ENCODE measurements at regions not wholly inside any gene's neighbourhood (a gene's known extent, or its start where the extent isn't known, plus 50 kb on each side); places are given as distances from the start of the nearest gene placed in this dataset.

GRCh38 chr2:192328297-192328696 lies 133.6 kb upstream of the TMEFF2 start (continued):
- TF ChIP-seq, protein P1, sequence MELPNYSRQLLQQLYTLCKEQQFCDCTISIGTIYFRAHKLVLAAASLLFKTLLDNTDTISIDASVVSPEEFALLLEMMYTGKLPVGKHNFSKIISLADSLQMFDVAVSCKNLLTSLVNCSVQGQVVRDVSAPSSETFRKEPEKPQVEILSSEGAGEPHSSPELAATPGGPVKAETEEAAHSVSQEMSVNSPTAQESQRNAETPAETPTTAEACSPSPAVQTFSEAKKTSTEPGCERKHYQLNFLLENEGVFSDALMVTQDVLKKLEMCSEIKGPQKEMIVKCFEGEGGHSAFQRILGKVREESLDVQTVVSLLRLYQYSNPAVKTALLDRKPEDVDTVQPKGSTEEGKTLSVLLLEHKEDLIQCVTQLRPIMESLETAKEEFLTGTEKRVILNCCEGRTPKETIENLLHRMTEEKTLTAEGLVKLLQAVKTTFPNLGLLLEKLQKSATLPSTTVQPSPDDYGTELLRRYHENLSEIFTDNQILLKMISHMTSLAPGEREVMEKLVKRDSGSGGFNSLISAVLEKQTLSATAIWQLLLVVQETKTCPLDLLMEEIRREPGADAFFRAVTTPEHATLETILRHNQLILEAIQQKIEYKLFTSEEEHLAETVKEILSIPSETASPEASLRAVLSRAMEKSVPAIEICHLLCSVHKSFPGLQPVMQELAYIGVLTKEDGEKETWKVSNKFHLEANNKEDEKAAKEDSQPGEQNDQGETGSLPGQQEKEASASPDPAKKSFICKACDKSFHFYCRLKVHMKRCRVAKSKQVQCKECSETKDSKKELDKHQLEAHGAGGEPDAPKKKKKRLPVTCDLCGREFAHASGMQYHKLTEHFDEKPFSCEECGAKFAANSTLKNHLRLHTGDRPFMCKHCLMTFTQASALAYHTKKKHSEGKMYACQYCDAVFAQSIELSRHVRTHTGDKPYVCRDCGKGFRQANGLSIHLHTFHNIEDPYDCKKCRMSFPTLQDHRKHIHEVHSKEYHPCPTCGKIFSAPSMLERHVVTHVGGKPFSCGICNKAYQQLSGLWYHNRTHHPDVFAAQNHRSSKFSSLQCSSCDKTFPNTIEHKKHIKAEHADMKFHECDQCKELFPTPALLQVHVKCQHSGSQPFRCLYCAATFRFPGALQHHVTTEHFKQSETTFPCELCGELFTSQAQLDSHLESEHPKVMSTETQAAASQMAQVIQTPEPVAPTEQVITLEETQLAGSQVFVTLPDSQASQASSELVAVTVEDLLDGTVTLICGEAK (IDR thresholded peaks at IDR 0.05; ENCODE audit: borderline replicate concordance), result no peak
- TF ChIP-seq SPI1 (IDR thresholded peaks at IDR 0.05; ENCODE audit: borderline replicate concordance, insufficient read depth, low read depth, low read length), result no peak
- TF ChIP-seq KLF5 (IDR thresholded peaks at IDR 0.05; ENCODE audit: partially characterized antibody), result no peak
- no peak for TF ChIP-seq HSF1 (IDR thresholded peaks at IDR 0.05; ENCODE audit: low read depth, low read length)

- Histone ChIP-seq H3K4me2 (ENCODE audit: control insufficient read depth, insufficient read depth) (peak overlapping the region; percentile 22), H2AFZ (ENCODE audit: control insufficient read depth, low read depth, low read length) (no peak overlapping the region), H3K27ac (ENCODE audit: control insufficient read depth, insufficient read depth) (no peak overlapping the region), H3K36me3 (ENCODE audit: control insufficient read depth in 2 of 2, insufficient read depth in 2 of 2, low read length in 1 of 2) (no peaks in the 10 kb centered on the region), H4K20me1 (ENCODE audit: control insufficient read depth, insufficient read depth) (no peaks in the 10 kb centered on the region), H3K9me3 (replicated peaks; ENCODE audit: control insufficient read depth, insufficient read depth, low read length) (no peaks in the 10 kb centered on the region), H3K9ac (ENCODE audit: control insufficient read depth, insufficient read depth, low read length) (no peak overlapping the region), H3K27me3 (replicated peaks in 1 of 2; ENCODE audit: control insufficient read depth in 2 of 2, insufficient read depth in 2 of 2, low read length in 1 of 2) (no peaks in the 10 kb centered on the region), H3K4me3 (no peak overlapping the region), H3K79me2 (ENCODE audit: control insufficient read depth, insufficient read depth, low read length) (no peaks in the 10 kb centered on the region), H3K4me1 (ENCODE audit: control insufficient read depth, insufficient read depth, low read length) (no peaks in the 10 kb centered on the region)
- in situ Hi-C loops (cut with MboI) (no loop called here), intact Hi-C loops (cut with micrococcal nuclease; ENCODE audit: unreplicated experiment) (no loop called here)
- ChIA-PET CTCF (interaction anchor here (1.2 kb wide), 1 partner anchor 54 kb away, joined by 3 read pairs; no protein-coding TSS in a partner anchor), POLR2A (no interaction called here), SMC1A (ENCODE audit: uncharacterized antibody, unreplicated experiment) (no interaction called here), RAD21 (ENCODE audit: unreplicated experiment) (no interaction called here)
- 0% methylated on average over 1 of the region's 1 CpG for WGBS (ENCODE audit: insufficient coverage, insufficient replicate concordance, low lambda C conversion rate, missing lambda C conversion rate)
- BruUV-seq (replicated peaks), result no TSS peak
- ATAC-seq (peak; percentile 38; the same call in 2 of the 3 replicates), DNase-seq (ENCODE audit: low read depth, low spot score) (peak; percentile 11), FAIRE-seq (no peak)
- TF ChIP-seq EZH2 (IDR thresholded peaks at IDR 0.05; ENCODE audit: borderline replicate concordance, control insufficient read depth, low read depth, low read length) (no peak), CBFB (IDR thresholded peaks at IDR 0.05; ENCODE audit: low read depth) (no peak), HDGF (IDR thresholded peaks at IDR 0.05) (no peak), MEF2B (IDR thresholded peaks at IDR 0.05; ENCODE audit: partially characterized antibody, poor library complexity, severe bottlenecking) (peak; percentile 54), MEF2A (IDR thresholded peaks at IDR 0.05; ENCODE audit: insufficient read depth, low read depth, low read length) (0 out of 2 replicates have a peak, but pooled peaks have one; percentile 18), EED (IDR thresholded peaks at IDR 0.05; ENCODE audit: low read depth) (no peak), MTA2 (IDR thresholded peaks at IDR 0.05; ENCODE audit: low read depth) (peak; percentile 40; the same call in 1 of the 2 replicates), SPI1 (IDR thresholded peaks at IDR 0.05; ENCODE audit: borderline replicate concordance, insufficient read depth, low read depth, low read length) (peak; percentile 64), IKZF2 (IDR thresholded peaks at IDR 0.05) (peak in 1 of 2 experiments; percentile 9; a peak in 1 of 4 replicates), KLF5 (IDR thresholded peaks at IDR 0.05; ENCODE audit: partially characterized antibody) (no peak), RUNX3 (IDR thresholded peaks at IDR 0.05; ENCODE audit: low read length) (no peak), HSF1 (IDR thresholded peaks at IDR 0.05; ENCODE audit: low read depth, low read length) (no peak), CHD4 (IDR thresholded peaks at IDR 0.05) (no peak), RAD51 (IDR thresholded peaks at IDR 0.05) (no peak), GATAD2B (conservative IDR thresholded peaks at IDR 0.05; ENCODE audit: low read depth) (no peak)
Observed at GRCh38 chr2:192327576-192327975, 132.8 kb upstream of the TMEFF2 start.

All from GM12878 (cell line).